SU-DHL-6 (cell line): ENCODE measurements at regions not wholly inside any gene's neighbourhood (a gene's known extent, or its start where the extent isn't known, plus 50 kb on each side); places are given as distances from the start of the nearest gene placed in this dataset.

Experiments
- EZH2phosphoT487 ChIP-seq: fragments of 200-600 bp; sonication (generic), shearing (Covaris generic); conservative IDR thresholded peaks from 2 replicates; pipeline ENCODE4 v1.6.1; 2018; ENCODE audit warnings: mild to moderate bottlenecking, antibody characterized with exemption, low read length, moderate library complexity, mixed read lengths
- TF ChIP-seq, protein P1 (sequence below): fragments of 200-600 bp; sonication (generic); IDR thresholded peaks from one replicate; pipeline ENCODE4 v1.5.1; 2017; ENCODE audit warnings: antibody characterized with exemption, mild to moderate bottlenecking, low read length, moderate library complexity; ENCODE audit not compliant: insufficient read depth, poor library complexity, severe bottlenecking

DNA sequence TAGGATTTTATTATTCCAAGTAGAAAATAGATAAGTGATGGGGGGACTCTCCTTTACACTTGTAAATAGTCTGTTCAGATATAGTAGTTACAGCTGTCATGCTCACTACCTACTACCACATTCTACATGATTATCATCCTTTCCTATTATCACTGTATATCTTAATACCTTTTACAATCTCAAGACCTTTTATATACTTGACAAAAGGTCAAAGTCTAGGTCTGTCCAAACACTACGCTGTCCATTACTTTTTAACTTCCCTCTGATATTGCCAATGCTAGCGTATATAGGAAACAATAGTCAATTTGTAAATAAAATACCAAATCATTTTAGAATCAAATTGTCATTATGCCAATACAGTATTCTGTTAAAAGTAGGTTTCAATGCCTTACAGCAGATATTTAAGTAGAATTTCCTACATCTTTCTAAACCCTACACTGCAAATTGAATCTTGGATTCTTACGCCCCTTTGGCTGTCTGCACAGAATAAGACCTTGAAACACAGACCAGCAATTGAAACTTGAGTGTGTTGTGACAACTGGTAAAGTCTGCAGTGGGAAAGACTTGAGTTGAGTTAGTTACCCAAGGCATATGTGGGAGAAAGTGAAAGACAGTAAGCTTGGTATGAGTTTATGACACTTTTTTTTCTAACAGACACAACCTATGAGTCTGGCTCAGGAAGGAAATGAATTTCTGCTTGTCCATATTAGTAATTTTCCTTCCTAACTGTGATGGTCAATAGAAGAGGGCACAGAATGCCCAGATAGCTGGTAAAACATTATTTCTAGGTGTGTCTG is 827.6 kb upstream of the ACO1 start:
- TF ChIP-seq, protein P1, sequence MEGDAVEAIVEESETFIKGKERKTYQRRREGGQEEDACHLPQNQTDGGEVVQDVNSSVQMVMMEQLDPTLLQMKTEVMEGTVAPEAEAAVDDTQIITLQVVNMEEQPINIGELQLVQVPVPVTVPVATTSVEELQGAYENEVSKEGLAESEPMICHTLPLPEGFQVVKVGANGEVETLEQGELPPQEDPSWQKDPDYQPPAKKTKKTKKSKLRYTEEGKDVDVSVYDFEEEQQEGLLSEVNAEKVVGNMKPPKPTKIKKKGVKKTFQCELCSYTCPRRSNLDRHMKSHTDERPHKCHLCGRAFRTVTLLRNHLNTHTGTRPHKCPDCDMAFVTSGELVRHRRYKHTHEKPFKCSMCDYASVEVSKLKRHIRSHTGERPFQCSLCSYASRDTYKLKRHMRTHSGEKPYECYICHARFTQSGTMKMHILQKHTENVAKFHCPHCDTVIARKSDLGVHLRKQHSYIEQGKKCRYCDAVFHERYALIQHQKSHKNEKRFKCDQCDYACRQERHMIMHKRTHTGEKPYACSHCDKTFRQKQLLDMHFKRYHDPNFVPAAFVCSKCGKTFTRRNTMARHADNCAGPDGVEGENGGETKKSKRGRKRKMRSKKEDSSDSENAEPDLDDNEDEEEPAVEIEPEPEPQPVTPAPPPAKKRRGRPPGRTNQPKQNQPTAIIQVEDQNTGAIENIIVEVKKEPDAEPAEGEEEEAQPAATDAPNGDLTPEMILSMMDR: no peak
- TF ChIP-seq EZH2phosphoT487: no peak
